GM18517 (cell line): ENCODE measurements at regions not wholly inside any gene's neighbourhood (a gene's known extent, or its start where the extent isn't known, plus 50 kb on each side); places are given as distances from the start of the nearest gene placed in this dataset.

ENCODE experiments used
- ATAC-seq: cut with Tn5 transposase; IDR thresholded peaks from one replicate; pipeline ENCODE4 v1.9.1; 2021; ENCODE audit warnings: mild to moderate bottlenecking, moderate library complexity; ENCODE audit not compliant: unreplicated experiment

- no peak for ATAC-seq
Observed at GRCh38 chr6:156166093-156166492, 611.1 kb upstream of the ARID1B start.

- no peak for ATAC-seq
Observed at GRCh38 chr6:156164701-156165452, 612.3 kb upstream of the ARID1B start.

- no peak for ATAC-seq
Observed at GRCh38 chr6:156163311-156163710, 613.9 kb upstream of the ARID1B start.

- ATAC-seq = no peak
Observed at GRCh38 chr6:156161471-156161870, 615.7 kb upstream of the ARID1B start.

- no peak for ATAC-seq
Observed at GRCh38 chr6:156160795-156161165, 616.4 kb upstream of the ARID1B start.

- ATAC-seq = no peak
Observed at GRCh38 chr6:156160007-156160794, 617.0 kb upstream of the ARID1B start.

- no peak for ATAC-seq
Observed at GRCh38 chr6:156154896-156155295, 622.3 kb upstream of the ARID1B start.

- ATAC-seq = no peak
Observed at GRCh38 chr6:156150391-156150790, 626.8 kb upstream of the ARID1B start.

GRCh38 chr6:156146891-156147290 lies 630.3 kb upstream of the ARID1B start:
- no peak for ATAC-seq

GRCh38 chr6:156131221-156131903 lies 645.8 kb upstream of the ARID1B start:
- ATAC-seq = peak; percentile 98

- no peak for ATAC-seq
Observed at GRCh38 chr6:156126535-156126934, 650.6 kb upstream of the ARID1B start.

- ATAC-seq = no peak
Observed at GRCh38 chr6:156125844-156126243, 651.3 kb upstream of the ARID1B start.

GRCh38 chr6:156123731-156124130 lies 653.4 kb upstream of the ARID1B start:
- ATAC-seq = no peak

GRCh38 chr6:156121973-156122372 lies 655.2 kb upstream of the ARID1B start:
- ATAC-seq = no peak

GRCh38 chr6:156114541-156114940 lies 658.9 kb upstream of the NOX3 start:
- no peak for ATAC-seq

- ATAC-seq = no peak
Observed at GRCh38 chr6:156113631-156114030, 658.0 kb upstream of the NOX3 start.

GRCh38 chr6:156111913-156112312 lies 656.3 kb upstream of the NOX3 start:
- no peak for ATAC-seq

- no peak for ATAC-seq
Observed at GRCh38 chr6:156110249-156110648, 654.6 kb upstream of the NOX3 start.

- no peak for ATAC-seq
Observed at GRCh38 chr6:156109713-156110112, 654.1 kb upstream of the NOX3 start.

GRCh38 chr6:156107624-156108101 lies 652.0 kb upstream of the NOX3 start:
- ATAC-seq = no peak

GRCh38 chr6:156102129-156102528 lies 646.5 kb upstream of the NOX3 start:
- no peak for ATAC-seq

GRCh38 chr6:156098839-156099238 lies 643.2 kb upstream of the NOX3 start:
- no peak for ATAC-seq
